HG02852 (cell line): ENCODE measurements at regions not wholly inside any gene's neighbourhood (a gene's known extent, or its start where the extent isn't known, plus 50 kb on each side); places are given as distances from the start of the nearest gene placed in this dataset.

Source experiments
- ATAC-seq: cut with Tn5 transposase; IDR thresholded peaks from one replicate; pipeline ENCODE4 v1.9.1; 2021; ENCODE audit warnings: mild to moderate bottlenecking, moderate library complexity; ENCODE audit not compliant: unreplicated experiment

DNA sequence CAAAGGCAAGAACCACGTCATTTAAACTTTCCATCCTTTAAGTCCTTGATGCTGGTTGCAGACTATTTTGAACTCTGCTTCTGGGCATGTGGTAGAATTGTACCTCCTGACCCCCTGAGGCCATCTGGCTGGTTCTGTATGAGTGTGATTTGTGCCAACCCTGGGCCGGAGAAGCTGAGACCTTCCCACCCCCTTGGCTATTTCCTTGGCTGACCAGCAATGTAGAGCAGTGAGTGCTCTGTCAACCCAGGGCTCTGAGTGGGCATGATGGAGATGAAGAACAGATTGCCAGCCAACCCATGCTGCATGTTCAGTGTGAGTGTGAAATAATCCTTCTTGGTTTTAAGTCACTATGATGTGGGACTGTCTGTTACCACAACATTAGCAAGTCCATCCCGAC lies 82.1 kb upstream of the RASGRP1 start:
- ATAC-seq: no peak

DNA sequence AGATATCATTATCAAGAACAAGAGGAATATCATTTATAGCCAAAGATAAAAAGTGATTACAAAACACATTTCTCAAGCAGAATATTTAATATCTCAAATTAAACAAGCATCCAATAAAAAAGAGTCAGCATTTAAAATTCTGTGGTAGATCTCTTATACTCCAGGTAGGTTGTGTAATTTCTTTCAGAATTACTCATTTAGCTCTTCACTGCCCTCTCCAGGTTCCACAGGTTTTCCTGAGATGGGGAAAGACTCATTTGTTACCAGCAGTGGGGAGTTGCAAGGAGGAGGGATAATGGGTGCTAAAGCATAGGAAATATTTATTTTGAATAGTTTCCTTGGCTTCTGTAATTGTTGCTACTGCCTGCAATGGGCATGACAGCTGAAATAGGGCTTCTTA lies 83.1 kb upstream of the RASGRP1 start:
- no peak for ATAC-seq

DNA sequence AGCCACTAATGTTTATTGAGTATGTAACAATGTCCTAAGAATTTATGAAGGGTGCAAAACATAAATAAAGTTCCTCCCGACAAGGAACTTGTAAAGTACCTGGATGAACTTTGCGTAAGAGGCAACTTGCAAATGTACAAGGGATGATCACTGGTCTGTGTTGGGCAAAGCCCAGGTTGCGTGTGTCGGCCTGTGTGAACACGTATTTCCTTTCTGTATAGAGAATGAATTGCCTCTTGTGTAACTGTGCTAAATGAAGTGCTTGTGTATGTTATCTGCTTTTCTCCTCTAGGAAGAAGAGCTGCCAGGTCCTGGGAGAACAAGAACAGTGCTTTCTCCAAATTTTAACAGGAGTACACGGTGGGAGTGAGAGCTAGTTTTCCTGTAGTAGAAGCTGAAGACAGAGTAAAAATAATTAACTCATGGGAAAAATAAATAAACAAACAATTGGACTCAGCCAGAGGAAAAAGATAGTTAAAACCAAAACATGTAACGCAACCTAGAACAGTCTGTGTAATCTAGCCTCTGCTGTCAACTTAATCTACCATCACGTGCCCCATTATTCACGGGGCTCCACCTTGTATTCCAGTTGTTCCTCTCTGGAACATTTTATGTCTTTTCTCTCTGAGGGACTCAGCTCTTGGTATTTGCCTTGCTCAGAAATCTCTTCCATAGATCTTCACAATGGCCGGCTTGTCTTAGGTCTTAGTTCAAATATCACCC lies 83.7 kb upstream of the RASGRP1 start:
- ATAC-seq: no peak

DNA sequence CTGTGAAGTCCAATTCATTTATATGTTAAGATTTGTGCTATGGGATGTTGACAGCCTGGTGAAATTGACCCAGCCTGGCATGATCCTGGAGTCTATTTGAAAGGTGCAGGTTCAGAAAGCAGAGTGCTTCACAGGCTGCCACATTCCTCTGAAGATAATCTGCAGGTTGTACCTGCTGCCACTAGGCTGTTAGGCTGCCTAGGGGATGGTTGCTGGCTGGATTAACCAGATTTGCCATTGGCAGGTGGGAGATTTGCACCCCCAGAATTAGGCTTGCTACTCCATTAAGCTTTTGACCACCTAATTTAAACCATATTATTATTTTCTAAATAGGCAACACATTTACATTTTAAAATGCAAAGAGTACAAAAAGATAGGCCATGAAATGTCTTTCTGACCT lies 85.8 kb upstream of the RASGRP1 start:
- ATAC-seq: no peak

DNA sequence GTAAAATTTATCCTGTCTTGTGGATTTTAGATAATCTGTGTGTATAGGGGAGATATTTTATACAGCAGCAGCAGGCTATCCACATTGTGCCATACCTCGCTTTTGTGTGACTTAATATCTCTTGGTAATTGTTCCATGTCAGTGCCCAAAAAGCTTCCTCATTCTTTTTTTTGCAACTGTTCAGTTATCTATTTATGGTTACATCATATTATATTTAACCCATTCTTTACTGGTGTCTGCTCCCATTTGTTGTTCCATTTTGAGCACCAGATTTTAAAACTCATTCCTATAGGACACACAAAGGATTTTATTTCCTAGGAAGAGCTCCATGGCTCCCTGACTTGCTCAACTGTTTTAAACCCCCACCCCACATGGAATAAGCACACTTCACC lies 86.3 kb upstream of the RASGRP1 start:
- ATAC-seq: no peak

DNA sequence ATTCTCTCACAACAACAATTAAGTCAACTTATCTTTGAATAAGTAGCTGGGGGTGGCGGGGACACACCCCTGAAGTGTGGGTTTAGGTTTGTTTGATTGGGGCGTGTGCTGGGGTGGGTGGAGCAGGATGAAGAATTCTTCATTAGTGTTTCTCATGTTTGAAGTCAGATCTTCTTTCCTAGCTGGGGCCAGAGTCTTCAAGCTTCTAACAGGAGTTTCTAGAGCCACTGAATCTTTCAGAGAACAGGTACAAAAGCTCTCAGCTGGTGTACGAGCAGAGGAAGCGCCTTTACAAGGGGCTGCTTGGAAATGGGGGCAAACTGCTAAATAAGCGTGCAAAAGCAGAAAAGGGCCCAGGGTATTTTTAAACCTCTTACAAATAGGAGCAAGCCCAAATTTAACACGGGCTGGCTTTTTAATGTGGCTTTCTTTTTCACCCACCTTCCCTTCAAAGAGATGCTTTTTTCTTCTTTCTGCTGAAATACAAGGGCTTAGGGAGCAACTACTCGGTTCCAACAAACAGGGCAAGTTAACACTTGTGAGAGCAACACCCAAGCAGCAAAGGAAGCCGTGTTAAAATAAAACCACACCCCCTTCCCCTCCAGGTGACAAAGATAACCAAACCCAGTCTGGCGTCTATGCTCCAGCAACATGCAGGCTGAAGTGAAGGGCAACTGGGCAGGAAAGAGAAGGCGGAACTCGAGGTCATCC lies 86.9 kb upstream of the RASGRP1 start:
- no peak for ATAC-seq

DNA sequence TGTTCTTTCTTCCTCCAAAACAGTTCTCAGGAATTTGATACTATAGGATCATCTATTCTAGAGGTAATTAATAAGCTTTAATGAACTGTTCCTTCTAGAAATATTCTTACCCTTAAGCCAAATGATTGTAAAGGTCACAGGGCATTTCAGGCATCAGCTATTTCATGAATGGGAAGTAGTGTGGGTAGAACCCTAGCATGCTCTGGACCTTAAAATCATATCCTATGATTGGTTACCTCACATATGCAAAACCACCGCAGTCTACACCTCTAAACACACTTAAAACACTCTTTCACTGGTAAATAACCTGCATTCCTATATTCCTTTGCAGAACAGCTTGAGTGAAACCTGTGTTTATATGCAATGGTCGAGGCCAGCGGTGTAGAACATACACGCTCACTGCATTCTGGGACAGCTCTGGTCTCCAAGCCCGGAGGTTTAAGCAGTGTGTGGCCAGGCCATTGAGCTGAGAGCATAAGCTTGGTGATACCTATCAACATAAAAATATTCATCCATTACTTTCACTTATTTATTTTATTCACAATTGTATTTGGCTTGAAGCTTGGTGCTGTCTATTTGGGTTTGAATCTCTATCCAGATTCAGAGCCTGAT lies 87.7 kb upstream of the RASGRP1 start:
- ATAC-seq: no peak

DNA sequence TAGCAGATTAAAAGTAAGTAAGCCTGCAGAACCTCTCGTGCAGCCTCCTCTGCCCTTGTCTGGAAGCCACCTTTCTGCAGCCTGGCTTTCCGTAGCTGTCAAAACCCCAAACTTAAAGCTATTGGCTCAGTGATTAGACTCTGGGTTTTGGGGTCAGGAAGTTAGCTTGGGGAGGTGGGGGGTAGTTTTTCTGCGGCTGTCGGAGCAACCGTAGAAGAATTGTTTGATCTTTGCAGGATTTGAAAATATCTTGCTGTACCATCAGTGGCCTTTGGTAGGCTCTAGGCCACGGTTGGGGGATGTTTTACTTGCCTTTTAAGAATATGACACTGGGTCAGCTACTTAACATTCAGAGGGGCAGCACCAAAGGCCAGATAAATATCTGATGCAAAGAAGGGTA lies 88.4 kb upstream of the RASGRP1 start:
- no peak for ATAC-seq

DNA sequence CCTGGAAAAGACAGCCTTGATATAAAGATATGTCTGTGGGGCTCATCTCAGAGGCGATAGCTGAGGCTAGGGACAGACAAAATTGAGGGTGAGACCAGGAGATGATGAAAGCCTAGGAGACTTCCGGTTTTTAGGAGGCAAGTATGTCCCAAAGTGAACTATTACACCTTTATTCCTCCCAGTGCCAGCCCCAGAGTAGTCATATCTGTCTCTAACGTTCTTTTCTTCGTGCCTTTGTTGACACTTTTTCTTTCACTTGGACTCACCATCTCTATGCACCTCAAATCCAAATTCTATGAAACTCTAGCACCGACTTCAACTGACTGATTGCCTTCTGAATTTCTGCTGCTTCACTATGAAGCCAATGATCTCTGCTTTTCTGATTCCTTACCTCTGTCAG lies 93.8 kb upstream of the RASGRP1 start:
- no peak for ATAC-seq

DNA sequence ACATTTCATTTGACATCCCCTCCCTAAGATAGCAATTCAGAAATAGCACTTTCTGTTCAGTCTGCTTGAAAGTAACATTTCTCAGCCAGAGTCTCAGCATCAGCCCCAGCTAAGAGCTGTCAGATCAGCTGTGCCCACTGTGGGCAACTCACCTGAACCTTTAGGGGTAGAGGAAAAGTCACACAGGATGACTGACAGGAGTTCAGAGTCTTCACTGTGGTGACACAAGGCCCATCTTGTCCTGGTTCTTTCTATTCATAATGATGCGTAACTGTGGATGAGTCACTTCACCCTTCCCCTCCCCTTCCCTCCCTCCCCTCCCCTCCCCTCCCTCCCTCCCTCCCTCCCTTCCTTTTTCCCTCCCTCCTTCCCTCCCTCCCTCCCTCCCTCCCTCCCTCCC lies 96.1 kb upstream of the RASGRP1 start:
- ATAC-seq: no peak

DNA sequence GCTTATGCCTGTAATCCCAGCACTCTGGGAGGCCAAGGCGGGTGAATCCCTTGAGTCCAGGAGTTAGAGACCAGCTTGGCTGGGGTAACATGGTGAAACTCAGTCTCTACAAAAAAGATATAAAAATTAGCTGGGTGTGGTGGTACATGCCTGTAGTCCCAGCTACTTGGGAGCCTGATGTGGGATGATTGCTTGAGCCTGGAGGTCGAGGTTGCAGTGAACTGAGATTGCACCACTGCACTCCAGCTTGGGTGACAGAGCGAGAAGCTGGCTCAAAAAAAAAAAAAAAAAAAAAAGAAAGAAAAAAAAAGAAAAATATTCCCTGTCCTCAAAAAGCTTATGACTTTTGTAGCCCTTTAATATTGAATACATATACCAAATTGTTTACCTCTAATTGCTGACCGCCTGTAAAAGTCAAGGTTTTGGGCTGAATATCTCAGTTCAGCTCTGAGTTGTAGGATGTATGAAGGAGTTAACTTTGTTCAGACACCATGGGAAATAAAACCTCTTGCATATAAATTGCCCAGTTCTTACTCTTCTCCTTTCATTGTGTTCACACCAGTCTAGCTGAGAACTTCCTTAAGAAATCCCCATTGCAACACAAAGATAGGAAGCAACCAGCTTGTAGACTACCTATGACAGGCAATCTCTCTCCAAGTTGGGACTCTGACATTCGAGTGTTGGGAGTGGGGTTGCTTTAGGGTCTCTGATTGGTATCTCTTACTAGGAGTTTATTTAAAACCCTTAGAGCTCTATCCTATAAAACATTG lies 97.6 kb upstream of the RASGRP1 start:
- no peak for ATAC-seq

DNA sequence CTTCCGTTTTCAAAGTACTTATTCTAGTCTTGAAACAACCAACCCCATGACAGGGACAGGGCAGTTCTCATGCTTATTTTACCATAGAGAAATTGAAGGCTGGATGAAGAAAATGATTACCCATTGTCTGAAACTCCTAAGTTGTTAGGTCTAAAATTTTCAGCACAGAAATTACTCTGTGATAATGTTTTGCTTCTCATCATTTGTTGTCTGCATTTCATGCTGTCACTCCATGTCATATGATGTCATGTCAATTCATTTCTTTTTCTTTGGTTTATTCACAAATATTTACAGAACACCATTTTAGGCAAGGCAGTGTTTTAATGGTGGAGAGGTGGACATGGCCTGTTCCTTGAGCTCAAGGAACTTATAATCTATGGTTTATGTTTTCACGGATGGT lies 98.2 kb upstream of the RASGRP1 start:
- no peak for ATAC-seq

DNA sequence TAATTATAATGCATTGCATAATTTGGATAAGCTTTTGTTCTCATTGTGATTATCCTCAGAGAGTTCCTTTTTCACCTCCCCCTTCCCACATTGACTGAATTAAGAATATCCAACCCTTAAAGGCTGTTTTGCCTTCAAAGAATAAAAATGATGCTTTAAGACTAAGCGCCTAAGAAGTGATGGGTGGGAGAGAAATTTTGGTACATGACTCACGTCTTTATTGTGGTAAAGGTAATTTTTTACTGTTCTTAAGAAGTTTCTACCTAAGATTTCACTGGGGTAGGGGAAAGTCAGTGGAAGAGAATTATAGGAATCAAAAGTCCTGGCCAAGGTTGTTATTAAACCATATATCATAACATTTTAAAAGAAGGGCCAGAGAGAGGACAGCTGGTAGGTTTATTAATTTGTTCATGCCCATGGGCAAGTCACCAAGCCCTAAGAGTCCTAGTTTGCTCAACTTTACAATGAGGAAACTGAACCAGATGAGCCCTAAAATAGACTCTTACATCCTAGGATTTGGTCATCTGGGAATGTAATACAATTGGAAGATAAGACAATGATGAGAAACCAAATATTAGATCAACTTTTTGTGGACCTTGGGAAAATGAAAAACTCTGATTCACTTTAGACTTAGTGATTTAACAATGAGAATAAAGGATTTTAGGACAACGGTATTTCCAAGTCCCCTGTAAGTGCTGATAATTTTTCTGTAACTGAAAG lies 101.1 kb upstream of the RASGRP1 start:
- ATAC-seq: no peak

DNA sequence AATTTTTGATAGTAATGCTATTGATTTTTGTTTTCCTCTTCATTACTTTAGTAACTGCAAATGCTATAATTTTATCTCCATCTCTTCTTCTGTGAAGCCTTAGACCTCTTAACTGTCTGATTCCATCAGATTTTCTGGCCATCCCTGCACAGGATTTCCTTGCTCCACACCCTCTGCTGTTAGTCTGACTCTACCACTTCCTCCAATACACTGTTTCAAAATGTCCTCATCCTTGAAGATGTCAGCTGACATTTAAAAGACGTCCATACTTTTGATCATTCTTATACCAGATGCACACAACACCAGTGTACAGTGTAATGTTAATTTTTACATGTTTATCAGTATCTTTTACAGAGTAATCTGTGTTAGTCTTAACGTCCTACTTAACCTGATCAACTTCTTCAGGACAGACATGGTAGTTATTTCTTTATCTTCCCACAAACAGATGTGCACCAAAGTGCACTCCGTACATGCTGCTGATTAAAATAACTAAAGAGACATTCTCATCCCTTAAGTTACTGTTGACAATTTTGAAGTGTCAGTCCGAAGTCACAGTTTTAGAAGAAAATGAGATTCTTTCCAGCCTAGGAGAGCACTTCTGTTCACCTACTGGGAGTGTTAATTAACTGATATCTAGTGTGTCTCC lies 102.4 kb upstream of the RASGRP1 start:
- no peak for ATAC-seq

DNA sequence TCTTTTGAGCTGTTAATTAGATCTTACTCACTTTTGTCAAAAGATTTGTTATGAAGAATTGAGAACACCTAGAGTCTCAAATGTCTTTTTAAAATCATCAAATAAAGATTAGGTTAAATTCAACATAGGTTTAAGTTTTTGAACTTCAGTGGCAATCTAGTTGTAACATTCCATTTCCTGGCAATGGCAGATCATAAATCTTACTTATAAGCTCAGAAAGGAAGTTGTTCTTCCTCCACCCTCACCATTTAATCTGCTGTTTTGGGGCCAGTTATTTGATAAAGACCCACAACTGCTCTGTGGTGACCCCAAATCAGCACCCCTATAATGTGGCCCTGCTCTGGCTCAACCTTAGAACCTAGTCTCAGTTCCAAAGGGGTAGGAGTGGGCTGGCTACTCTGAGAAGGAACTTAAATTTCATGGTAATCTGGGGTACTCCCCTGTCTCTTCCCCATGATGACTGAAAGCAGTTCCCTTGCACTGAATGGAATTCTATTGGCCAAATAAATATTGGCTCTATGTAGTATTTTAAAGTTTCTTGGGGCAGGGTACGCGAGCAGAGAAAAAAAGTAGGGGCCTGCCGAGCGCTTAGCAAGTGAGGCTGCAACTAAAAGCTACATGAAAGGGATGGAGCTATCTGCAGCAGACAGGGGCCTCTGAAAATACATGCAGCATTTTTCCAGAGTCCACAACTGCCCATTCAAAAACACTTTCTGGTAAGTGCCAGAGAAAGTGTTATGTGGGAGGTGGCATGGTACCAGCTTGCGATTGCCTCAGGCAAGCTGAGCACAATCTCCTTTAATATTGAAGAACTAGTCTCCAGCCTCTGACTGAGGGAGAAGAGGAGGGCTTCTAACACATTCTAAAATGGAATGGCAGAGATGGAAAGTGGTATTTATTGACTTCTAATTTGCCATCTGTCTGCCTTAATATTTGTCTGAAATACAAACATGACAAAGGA lies 103.6 kb upstream of the RASGRP1 start:
- no peak for ATAC-seq

DNA sequence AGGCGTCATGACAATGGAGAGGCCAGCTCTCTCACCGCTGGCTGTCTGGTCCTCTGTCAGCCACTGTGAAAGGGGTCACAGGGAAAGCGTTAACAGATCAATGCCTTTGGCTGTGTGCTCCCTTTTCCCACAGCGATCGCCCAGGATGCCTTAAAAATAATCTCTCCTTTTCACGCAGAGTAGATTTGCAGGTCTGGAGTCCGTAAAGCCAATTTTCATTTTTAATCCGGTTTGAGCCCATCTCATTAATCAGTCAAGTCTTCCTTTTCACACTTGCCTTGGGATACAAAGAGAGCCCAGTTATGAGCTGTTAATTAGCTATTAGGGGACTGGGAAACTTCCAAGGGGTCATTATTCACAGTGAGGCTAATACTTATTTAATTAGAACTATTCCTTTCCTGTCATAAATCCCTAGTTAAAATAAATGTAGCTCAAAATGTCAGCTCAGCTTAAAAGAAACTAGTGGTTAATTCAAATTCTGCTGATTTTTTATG lies 104.3 kb upstream of the RASGRP1 start:
- ATAC-seq: no peak

DNA sequence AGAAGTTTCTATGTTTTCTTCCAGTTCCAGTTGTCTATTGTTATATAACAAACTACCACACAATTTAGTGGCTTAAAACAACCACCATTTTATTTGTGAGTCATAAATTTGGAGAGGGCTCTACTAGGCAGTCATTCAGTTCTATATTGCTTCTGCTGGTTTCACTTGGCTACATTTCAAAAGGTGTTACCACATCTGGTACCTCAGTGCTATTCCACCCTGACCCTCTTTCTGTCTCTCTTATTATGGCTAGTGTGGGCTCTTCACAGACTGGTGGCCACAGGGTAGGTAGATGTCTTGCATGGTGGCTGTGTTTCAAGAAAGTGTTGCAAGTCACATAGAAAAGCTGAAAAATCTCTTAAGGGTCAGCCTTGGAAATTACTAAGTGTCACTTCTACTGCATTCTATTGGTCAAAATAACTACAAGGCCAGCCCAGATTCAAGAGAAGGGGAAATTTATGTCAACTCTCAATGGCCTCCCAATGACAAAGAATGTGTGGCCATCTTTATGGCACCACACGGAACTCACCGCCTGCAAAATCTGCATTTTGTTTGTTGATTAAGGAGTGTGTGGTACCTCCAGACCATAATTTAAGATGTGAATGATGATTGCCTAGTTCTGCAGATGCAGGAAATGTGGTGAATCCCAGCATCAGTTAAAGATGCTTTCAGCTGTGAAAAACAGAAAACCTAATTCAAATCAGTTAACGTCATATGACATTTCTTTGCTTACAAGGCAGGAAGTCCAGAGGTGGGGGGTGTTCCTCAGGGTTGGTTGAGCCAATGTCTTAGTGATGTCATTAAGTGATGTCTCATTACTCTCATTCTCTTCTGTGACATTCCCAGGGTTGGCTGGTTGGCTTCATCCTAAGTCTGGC lies 105.8 kb upstream of the RASGRP1 start:
- peak; percentile 37 for ATAC-seq

DNA sequence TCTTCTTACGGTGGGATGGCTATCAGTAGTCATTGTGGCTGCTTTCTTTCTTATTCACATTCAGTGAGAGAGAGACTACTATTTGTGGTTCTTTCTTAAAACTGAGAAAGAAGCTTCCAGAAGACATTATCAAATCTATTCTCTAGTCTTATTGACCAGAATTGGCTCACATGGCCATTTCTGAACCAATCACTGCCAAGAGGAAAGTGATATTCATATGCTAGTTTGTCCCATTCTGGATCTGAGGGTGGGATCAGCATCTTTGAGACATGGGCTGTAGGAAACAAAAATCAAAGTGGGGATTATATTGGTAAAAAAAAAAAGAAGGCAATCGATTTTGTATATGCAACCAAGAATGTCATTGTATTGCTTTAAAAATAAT lies 106.4 kb upstream of the RASGRP1 start:
- no peak for ATAC-seq
